Gastrocnemius medialis (tissue), 4 donors: ENCODE measurements at regions not wholly inside any gene's neighbourhood (a gene's known extent, or its start where the extent isn't known, plus 50 kb on each side); places are given as distances from the start of the nearest gene placed in this dataset.

Experiments
- CTCF ChIP-seq, 5 experiments: fragments of 450-650 bp in 3 of 5; fragments of 200-600 bp in 2 of 5; sonication (generic) in 2 of 5; IDR thresholded peaks in 4 of 5; conservative IDR thresholded peaks in 1 of 5; 1 replicate in 4 of 5; 2 replicates in 1 of 5; pipeline ENCODE4 v1.5.1; 2016 to 2019; ENCODE audit warnings: antibody characterized with exemption in 5 of 5, mild to moderate bottlenecking in 3 of 5, moderate library complexity in 3 of 5
- POLR2A ChIP-seq, 2 donors: fragments of 450-650 bp; IDR thresholded peaks; one replicate each; pipeline ENCODE4 v1.6.1; 2017; ENCODE audit warnings: antibody characterized with exemption in 2 of 2, mild to moderate bottlenecking in 2 of 2, moderate library complexity in 2 of 2

GRCh38 chr4:38211885-38212284, 251.7 kb downstream of the PTTG2 start:
- TF ChIP-seq POLR2A (IDR thresholded peaks at IDR 0.05) (no peak), CTCF (IDR thresholded peaks at IDR 0.05 in 4 of 5, conservative IDR thresholded peaks at IDR 0.05 in 1 of 5) (no peak)
